ENCODE measurements at regions not wholly inside any gene's neighbourhood (a gene's known extent, or its start where the extent isn't known, plus 50 kb on each side); places are given as distances from the start of the nearest gene placed in this dataset.
A peak's percentile ranks its signal among the peaks of the same experiment; 100 is the strongest.

DNA sequence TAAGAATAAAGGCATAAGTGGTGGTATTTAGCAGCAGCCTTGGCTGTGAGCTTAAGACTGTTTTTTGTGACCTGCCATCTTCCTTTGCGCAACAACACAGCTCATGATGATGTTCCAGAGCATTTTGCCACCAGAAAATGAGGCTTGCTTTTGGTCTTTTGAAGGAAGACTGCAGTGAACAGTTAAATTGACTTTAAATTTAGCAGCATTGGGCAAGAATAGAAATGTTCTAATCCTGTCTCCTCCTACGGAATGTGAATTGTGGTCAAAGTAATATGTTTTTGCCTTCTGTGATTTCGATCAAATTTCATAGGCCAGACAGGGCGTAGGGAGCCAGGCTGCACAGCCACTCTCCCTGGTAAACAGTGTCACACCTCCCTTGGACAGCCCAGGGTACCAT, 460.7 kb upstream of the RASGRP1 start:
- no peak overlapping the region for H4K5ac ChIP-seq (ENCODE audit: insufficient read length, low read depth, low read length)
- peak overlapping the region; percentile 72 for H4K91ac ChIP-seq (replicated peaks; ENCODE audit: insufficient read length, low read length)
- H3K79me2 ChIP-seq (ENCODE audit: control insufficient read depth in 1 of 2, insufficient read depth in 2 of 2, low read length in 2 of 2), result no peaks in the 10 kb centered on the region
- no peak overlapping the region for H3K56ac ChIP-seq (replicated peaks; ENCODE audit: insufficient read length, low read depth, low read length)
- H3K27ac ChIP-seq (ENCODE audit: low read depth, low read length), result no peak overlapping the region
- no peak overlapping the region for H3K4me3 ChIP-seq (ENCODE audit: extremely low read depth in 1 of 4, insufficient read depth in 2 of 4, low read depth in 3 of 4, low read length in 4 of 4)
- no peak for FAIRE-seq
- peak overlapping the region; percentile 71; the same call in 1 of the 2 replicates for H3K18ac ChIP-seq (ENCODE audit: extremely low read depth, low read length)
- H3K14ac ChIP-seq (ENCODE audit: insufficient read length), result no peak overlapping the region
- H2AK5ac ChIP-seq (ENCODE audit: low read depth, low read length), result no peak overlapping the region
- no peaks in the 10 kb centered on the region for H3K9me3 ChIP-seq (ENCODE audit: insufficient read depth in 2 of 2, low read depth in 1 of 2, low read length in 1 of 2)
- no peak overlapping the region for H3K4me2 ChIP-seq (ENCODE audit: insufficient read depth in 1 of 2, low read depth in 2 of 2, low read length in 2 of 2)
- H2AFZ ChIP-seq (ENCODE audit: low read length), result peak overlapping the region; percentile 82
- H3K4me1 ChIP-seq (replicated peaks in 1 of 4; ENCODE audit: control insufficient read depth in 3 of 4, insufficient read depth in 4 of 4, low read length in 3 of 4), result peaks cover 0 to 3% (median 2%) of the 10 kb centered on the region in 4 experiments; a peak in 3 of 7 replicates
- H4K20me1 ChIP-seq (replicated peaks in 1 of 2; ENCODE audit: control insufficient read depth in 1 of 2, insufficient read depth in 2 of 2, low read length in 2 of 2), result no peaks in the 10 kb centered on the region
- peak overlapping the region; percentile 57; the same call in 1 of the 2 replicates for H2BK20ac ChIP-seq (ENCODE audit: low read length)
- peak overlapping the region; percentile 2; the same call in 1 of the 2 replicates for H2BK5ac ChIP-seq (ENCODE audit: low read depth, low read length)
- H3K23me2 ChIP-seq (ENCODE audit: low read depth, low read length), result no peaks in the 10 kb centered on the region
- no peaks in the 10 kb centered on the region; the same call in 1 of the 2 replicates for H3K79me1 ChIP-seq (ENCODE audit: low read depth, low read length)
- H2BK120ac ChIP-seq (replicated peaks; ENCODE audit: low read depth, low read length), result no peak overlapping the region
- H3K23ac ChIP-seq (ENCODE audit: insufficient read length), result no peak overlapping the region
- POLR2A ChIA-PET (ENCODE audit: partially characterized antibody), result no interaction called here
- H3K9ac ChIP-seq (replicated peaks in 1 of 4; ENCODE audit: extremely low read depth in 1 of 4, low read depth in 3 of 4, low read length in 3 of 4), result no peak overlapping the region
- WGBS, 2 experiments (ENCODE audit: extremely low coverage in 1 of 2, insufficient coverage in 1 of 2, insufficient read length in 1 of 2, insufficient replicate concordance in 2 of 2, low coverage in 1 of 2, low lambda C conversion rate in 2 of 2, missing lambda C conversion rate in 1 of 2), result 95% methylated on average over 4 of the region's 4 CpGs; no CpG with 5 or more reads in 1 of the 2 experiments
- no peak overlapping the region for H2BK15ac ChIP-seq (ENCODE audit: low read length)
- peak overlapping the region; percentile 53; the same call in 1 of the 2 replicates for H2BK12ac ChIP-seq (ENCODE audit: low read depth, low read length)
- no peak overlapping the region for H4K8ac ChIP-seq (ENCODE audit: extremely low read depth, insufficient read depth, low read length)
- no peak for DNase-seq (ENCODE audit: low read depth in 1 of 2, low spot score in 2 of 2)
- no peaks in the 10 kb centered on the region for H3K27me3 ChIP-seq (replicated peaks in 1 of 4; ENCODE audit: control insufficient read depth in 3 of 4, extremely low read depth in 1 of 4, insufficient read depth in 3 of 4, low read length in 3 of 4)
- H3K36me3 ChIP-seq (ENCODE audit: control insufficient read depth in 2 of 4, insufficient read depth in 4 of 4, low read length in 3 of 4), result no peaks in the 10 kb centered on the region
- H3K4ac ChIP-seq (replicated peaks; ENCODE audit: insufficient read length, low read depth, low read length), result no peak overlapping the region
- CTCF ChIA-PET (ENCODE audit: partially characterized antibody), result interaction anchor here (1.0 kb wide), 1 partner anchor 157 kb away, joined by 3 read pairs; no protein-coding TSS in a partner anchor
- TF ChIP-seq MAFK (IDR thresholded peaks at IDR 0.05; ENCODE audit: low read depth, low read length) (no peak), SRF (IDR thresholded peaks at IDR 0.05; ENCODE audit: low read depth, low read length) (no peak), CHD1 (IDR thresholded peaks at IDR 0.05; ENCODE audit: low read depth, low read length) (no peak), JUND (IDR thresholded peaks at IDR 0.05; ENCODE audit: low read length) (no peak)
